A204.1 (cell line): ENCODE measurements at regions not wholly inside any gene's neighbourhood (a gene's known extent, or its start where the extent isn't known, plus 50 kb on each side); places are given as distances from the start of the nearest gene placed in this dataset.
"Not testable (repeated sequence)": the region's sequence is repeated elsewhere in the genome, so short reads cannot be mapped to it uniquely, and the experiment has no call there.

Source experiments
- FAIRE-seq: peaks from 2 replicates; lab custom pipeline; 2012; peaks lifted over from hg19 to GRCh38; lab: Jason Lieb, UNC

DNA sequence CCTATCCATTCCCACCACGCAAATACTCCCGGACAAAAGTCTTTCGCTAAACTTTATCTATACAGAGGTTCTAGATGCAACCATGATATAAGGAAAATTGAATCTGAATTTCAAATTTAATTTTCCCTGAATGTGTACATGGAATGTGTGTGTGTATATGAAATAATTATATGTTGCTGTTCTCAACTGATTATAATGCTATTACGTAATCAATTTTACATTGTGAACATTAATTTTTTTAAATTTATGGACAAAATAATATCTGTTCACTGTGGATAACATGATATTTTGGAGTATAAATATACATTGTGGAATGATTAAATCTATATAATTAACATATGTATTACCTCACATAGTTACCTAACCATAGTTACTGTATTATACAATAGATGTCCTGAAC is 1250.6 kb downstream of the EFNA5 start:
- no peak for FAIRE-seq

GRCh38 chr5:106418196-106418595 is 1252.5 kb downstream of the EFNA5 start:
- no peak for FAIRE-seq

DNA sequence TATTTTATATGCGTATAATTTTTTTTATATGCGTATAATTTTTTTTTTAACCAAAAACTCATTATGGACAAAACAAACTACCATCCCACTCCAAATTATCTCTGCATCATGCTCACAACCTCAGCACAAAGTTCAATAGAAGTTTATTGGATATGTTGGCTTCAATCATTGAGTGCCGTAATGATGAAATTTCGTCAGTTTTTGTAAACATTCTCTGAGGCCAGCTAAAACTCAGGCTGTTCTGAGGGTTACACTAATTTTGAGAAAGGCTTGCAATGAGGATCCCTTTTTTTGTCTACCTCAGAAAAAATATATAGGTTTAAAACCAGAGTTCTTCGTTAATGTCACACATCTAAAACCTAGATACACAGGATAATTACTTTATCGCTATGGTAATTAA is 1253.2 kb downstream of the EFNA5 start:
- FAIRE-seq = no peak

DNA sequence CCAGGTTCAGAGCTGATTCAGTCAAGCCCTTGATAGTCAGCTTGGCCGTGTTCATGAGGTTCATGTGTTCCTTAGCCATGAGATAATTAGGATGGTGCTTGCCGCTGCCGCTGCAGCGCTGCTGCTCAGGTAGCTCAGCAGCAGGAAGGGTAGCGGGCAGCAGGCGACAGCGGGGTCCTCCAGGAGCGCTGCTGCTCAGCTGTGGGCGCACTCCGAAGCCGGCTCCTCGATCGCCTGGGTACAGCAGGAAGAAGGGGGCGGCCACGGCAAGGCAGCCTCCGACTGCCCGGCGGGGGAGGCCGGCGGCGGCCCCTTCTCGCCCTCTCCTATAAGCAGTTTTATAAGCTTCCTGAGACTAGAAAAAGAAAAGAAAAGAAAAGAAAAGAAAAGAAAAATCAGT is 1253.6 kb downstream of the EFNA5 start:
- no peak for FAIRE-seq

DNA sequence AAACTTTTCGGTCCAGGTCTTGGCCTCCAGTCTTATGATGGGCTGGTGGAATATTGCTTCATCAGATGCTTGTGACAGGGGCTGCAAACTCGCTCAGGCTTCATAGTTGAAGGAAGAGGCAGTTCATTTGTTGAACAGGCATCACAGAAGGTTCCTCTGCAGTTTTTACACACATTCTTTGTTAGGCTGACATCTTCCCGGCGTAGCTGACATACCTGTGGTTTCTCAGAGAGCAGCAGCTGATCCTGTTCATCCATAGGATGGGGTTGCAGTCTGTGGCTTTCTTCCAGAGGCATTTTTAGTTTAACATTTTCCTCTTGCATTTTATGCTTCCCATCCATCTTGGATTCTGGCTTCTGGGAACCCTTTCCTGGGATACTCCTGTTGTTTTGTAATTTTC is 1255.2 kb downstream of the EFNA5 start:
- FAIRE-seq = no peak

DNA sequence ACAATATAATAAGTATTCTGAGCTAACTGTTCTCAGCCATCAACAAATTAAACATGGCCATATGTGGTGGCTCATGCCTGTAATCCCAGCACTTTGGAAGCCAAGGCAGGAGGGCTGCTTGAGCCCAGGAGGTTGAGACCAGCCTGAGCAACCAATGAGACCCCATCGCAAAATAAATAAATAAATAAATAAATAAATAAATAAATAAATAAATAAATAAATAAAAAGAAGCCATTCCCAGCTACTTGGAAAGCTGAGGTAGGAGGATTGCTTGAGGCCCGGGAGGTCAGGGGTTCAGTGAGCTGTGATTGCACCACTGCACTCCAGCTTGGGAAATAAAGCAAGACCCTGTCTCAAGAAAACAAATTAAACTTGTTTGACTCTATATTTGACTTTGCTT is 1256.4 kb downstream of the EFNA5 start:
- FAIRE-seq = no peak

DNA sequence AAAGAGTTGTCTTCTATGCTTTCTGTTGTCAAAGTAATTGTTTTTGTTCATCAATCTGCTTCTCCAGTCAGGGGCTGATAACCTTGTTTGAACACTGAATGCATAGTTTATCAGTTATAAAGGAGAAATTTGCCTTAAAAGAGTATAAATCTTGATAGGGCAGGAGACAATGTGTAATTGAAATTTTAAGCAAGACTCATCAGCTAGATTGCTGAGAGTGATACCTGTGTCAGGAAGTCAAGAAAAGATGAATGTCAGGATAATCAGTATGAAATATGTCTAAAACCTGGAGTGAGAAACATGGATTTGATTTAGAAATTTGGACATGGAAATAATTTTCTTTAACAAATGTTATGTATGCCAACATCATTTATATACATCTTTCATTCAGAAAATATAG is 1258.1 kb downstream of the EFNA5 start:
- no peak for FAIRE-seq

GRCh38 chr5:106408570-106408969 is 1262.2 kb downstream of the EFNA5 start:
- no peak for FAIRE-seq

DNA sequence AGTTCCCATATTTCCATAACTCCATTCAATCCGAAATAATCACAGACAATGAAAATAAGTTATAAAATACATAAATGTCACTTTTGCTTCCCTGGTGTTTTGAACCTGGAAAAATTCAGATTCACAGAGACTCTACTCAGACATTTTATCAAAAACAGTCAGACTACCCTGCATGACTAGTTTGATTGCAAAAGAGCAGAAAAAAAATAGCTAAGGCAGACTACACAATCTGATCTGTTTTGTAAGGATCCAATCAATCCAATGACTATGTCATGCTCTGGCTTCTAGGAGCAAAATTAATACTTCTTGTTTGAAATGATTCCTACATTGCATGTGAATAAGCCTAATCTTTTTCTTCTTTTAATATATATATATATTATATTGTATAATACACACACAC is 1262.6 kb downstream of the EFNA5 start:
- FAIRE-seq = no peak

DNA sequence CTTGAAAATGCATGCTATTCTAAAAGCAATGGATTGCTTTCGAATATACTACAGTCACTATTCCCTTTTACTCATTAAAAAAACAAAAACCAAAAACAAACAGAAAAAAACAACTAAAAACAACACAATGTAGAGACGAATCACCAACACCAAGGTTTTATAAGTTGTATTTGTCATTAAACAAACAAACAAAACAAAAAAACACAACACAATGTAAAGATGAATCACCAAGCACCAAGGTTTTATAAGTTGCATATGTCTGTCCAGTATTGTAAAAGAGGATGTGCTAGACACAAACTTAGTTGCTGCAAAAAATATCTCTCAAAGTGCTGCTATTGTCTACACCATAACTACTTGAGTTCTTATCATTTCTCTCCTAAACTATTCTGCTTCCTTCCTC is 1269.2 kb downstream of the EFNA5 start:
- no peak for FAIRE-seq

DNA sequence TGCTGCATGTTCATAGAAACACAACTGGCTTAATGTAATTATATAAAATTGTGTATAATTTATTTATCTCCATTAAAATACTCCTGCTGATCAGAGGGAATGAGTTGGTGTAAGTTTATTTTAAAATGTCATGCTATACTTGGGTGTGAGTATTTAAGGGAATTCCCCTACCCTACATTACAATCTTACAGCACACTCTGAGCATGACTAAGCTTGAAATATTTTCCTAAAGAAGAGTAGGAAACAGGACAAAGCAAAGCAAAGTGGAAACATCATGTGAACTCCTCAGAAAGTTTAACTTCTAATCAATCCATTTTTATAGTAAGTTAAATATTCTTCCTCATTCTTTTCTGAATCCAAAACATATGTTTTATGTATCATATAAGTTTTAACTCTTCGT is 1271.3 kb downstream of the EFNA5 start:
- no peak for FAIRE-seq

GRCh38 chr5:106397700-106398099 is 1273.0 kb downstream of the EFNA5 start:
- no peak for FAIRE-seq

DNA sequence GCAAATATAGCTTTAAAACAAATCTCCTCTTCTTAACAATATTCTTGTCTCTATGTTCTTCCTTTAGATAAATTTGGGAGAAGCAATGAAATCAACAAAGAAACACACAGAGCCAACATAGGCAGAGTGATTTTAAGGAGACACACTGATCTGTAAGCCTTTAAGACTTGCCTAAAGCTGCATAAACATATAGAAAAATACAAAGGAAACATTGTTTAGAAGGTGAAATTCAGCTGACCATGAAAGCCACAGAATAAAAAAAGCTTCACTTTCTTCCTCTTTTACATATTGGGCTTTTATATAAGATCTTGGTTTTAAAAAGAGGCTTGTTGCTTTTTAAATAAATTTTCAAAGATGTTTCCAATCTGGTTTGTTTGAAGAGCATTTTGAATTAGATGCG is 1277.5 kb downstream of the EFNA5 start:
- no peak for FAIRE-seq

- FAIRE-seq = no peak
These were observed 1278.0 kb downstream of the EFNA5 start for GRCh38 chr5:106392766-106393165.

DNA sequence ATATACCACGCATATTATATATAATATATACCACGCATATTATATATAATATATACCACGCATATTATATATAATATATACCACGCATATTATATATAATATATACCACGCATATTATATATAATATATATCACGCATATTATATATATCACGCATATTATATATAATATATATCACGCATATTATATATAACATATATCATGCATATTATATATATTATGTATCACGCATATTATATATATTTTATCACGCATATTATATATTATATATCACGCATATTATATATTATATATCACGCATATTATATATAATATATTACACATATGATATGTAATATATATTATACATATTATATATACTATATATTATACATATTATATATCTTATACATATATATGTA is 1283.0 kb downstream of the EFNA5 start:
- FAIRE-seq = not testable (repeated sequence)

DNA sequence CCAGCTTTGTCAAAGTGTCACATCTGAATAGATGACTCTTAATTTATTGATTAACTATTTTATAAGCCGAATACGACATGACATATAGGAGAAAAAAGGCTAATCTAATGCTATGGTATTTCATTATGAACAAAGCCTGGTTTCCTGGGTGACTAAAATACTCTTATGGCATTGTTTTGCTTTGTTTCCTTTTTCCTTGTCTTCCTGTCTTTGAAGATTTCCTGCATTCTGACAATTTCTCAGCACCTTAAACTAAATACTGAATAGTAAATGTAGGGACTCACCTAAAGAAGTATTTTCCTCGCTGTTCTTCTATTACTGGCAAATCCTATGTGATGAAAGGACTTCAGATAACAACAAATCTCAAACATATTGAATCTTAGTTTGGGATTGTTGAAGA is 1284.5 kb downstream of the EFNA5 start:
- FAIRE-seq = no peak

DNA sequence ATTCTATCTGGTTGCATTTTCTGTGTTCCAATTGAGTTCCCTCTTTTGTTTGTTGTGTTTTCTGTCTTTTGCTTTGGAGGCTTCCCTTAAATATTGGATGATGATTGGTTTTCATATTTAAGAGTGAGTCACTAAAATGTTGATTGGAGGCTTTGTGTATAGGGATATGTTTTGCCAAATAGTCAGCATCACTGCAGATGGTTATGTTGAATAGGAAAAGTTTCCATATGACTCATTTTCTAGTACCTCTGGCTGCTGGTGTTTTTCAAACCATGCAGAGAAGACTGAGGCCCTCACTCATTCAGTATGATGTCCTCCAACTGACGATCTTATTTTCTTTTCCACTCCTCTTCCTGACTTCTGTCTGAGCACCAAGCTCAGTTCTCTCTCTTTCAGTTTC is 1290.0 kb downstream of the EFNA5 start:
- FAIRE-seq = no peak

GRCh38 chr5:106376522-106376921 is 1294.2 kb downstream of the EFNA5 start:
- FAIRE-seq = no peak

DNA sequence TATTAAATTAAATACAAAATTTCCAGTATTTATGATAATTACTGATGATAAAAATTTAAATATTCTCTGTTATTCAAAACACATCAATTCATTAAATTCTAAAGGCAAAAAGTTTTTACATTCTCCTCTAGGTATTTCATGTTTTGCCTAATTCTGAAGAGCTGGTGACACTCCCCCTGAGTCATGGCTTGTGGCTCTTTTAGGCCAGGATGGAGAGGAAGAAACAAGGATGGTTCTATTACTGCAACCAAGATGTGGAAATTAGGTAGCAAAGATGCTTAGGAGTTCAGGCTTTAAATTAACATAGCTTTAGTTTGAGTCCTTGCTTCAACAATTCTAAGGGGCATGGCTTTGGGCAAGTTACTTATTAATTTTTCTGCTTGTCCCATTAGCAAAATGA is 1295.8 kb downstream of the EFNA5 start:
- no peak for FAIRE-seq

DNA sequence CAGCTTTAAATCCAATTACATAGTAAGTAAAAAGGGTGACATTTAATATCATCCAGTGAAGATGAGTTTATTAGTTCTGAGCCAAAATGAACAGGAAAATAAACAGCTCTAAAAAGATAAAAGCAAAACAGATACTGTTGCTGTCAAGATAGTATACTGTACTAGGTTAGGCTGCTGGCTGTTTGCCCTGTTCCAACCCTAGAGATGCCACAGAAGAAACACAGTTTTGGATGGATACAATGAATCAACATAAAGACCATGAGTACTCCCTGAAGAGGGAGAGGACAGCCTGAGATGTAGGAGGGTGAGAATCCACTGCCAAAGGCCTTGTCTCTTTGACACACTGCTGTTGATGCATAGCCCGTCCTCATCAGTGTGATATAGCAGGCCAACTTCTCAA is 1302.7 kb downstream of the EFNA5 start:
- FAIRE-seq = no peak

- no peak for FAIRE-seq
These were observed 1303.5 kb downstream of the EFNA5 start for GRCh38 chr5:106367281-106367680.

DNA sequence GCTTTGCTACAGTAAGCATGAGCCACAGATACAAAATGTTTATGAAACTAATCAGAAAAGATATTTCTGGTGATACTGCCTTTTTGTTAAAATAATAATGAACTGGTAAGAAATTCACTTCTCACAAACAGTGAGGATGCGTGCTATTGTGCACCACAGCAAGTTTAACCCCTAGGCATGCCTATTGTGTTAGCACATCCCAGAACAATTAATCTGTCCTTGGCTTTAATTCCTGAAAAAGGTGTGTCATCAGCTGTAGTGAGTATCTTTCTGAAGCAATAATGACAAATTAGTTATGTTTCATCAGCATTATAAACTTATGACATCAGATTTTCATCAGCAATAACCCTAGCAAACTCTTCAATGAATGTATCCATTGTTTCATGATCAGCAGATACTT is 1307.2 kb downstream of the EFNA5 start:
- no peak for FAIRE-seq

DNA sequence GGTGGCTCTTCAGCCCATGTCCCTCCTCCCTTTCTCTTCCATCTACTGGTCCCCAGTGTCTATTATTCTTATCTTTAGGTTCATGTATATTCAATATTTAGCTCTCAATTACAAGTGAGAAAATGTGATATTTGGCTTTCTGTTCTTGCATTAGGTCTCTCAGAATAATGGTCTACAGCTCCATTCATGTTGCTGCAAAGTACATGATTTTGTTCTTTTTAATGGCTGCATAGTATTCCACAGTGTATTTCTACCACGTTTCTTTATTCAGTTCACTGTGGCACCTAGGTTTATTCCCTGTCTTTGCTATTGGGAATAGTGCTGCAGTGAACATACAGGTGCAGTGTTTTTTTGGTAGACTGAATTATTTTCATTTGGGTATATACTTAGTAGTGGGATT is 1308.8 kb downstream of the EFNA5 start:
- no peak for FAIRE-seq

DNA sequence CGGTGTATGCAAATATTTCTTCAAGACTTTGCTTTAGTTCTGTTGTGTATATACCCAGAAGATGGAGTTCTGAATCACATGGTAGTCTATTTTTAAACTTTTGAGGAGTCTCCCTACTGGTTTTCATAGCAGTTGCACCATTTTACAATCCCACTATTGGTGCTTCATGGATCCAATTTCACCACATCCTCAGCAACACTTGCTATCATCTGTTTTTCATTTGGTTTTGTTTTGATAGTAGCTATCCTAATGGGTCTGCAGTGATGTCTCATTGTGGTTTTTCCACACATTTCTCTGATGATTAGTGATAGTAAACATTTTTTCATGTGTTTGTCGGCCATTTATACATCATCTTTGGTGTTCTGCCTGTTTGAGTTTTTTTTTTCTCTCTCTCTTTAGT is 1339.3 kb downstream of the EFNA5 start:
- no peak for FAIRE-seq

- no peak for FAIRE-seq
These were observed 1346.4 kb downstream of the EFNA5 start for GRCh38 chr5:106324356-106324755.

GRCh38 chr5:106321242-106321641 is 1349.5 kb downstream of the EFNA5 start:
- FAIRE-seq = no peak
